Sigmoid colon (tissue), 4 donors: ENCODE measurements at regions not wholly inside any gene's neighbourhood (a gene's known extent, or its start where the extent isn't known, plus 50 kb on each side); places are given as distances from the start of the nearest gene placed in this dataset.

Source experiments
- EP300 ChIP-seq, 4 donors: sonication (generic); formaldehyde crosslinking; IDR thresholded peaks; one replicate each; pipeline ENCODE4 v1.6.1; 2017; ENCODE audit warnings: antibody characterized with exemption in 4 of 4
- POLR2A ChIP-seq, 2 donors: fragments of 450-650 bp; IDR thresholded peaks; one replicate each; pipeline ENCODE4 v1.6.1; 2016; ENCODE audit warnings: antibody characterized with exemption in 2 of 2, mild to moderate bottlenecking in 2 of 2, moderate library complexity in 2 of 2
- POLR2AphosphoS5 ChIP-seq, 4 donors: sonication (generic); formaldehyde crosslinking; IDR thresholded peaks; one replicate each; pipeline ENCODE4 v1.6.1; 2017; ENCODE audit warnings: antibody characterized with exemption in 4 of 4
- TF ChIP-seq, protein P1 (sequence below), 4 experiments: fragments of 450-650 bp in 3 of 4; fragments of 200-600 bp in 1 of 4; IDR thresholded peaks; one replicate each; pipeline ENCODE4 v1.5.1; 2016 to 2019; ENCODE audit warnings: antibody characterized with exemption in 4 of 4, mild to moderate bottlenecking in 3 of 4, moderate library complexity in 2 of 4

DNA sequence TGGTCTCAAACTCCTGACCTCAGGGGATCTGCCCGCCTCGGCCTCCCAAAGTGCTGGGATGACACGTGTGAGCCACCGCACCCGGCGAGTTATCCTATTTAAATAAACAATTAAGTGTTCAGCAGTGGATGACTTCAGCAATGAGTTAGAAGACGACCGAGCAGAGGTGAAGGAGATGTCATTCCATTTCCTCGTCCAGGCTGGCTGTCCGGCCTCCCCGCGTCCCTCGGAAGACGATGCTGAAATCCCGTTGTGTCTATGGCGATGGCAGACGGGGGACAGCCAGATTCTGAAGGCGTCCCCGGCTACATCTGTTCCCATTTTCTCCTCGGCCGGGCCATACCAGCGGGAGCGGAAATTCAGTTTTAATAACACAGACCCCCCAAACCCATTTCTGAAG lies 209.8 kb downstream of the CRLF2 start:
- TF ChIP-seq, protein P1, sequence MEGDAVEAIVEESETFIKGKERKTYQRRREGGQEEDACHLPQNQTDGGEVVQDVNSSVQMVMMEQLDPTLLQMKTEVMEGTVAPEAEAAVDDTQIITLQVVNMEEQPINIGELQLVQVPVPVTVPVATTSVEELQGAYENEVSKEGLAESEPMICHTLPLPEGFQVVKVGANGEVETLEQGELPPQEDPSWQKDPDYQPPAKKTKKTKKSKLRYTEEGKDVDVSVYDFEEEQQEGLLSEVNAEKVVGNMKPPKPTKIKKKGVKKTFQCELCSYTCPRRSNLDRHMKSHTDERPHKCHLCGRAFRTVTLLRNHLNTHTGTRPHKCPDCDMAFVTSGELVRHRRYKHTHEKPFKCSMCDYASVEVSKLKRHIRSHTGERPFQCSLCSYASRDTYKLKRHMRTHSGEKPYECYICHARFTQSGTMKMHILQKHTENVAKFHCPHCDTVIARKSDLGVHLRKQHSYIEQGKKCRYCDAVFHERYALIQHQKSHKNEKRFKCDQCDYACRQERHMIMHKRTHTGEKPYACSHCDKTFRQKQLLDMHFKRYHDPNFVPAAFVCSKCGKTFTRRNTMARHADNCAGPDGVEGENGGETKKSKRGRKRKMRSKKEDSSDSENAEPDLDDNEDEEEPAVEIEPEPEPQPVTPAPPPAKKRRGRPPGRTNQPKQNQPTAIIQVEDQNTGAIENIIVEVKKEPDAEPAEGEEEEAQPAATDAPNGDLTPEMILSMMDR (IDR thresholded peaks at IDR 0.05): no peak
- TF ChIP-seq POLR2AphosphoS5 (IDR thresholded peaks at IDR 0.05) (no peak), POLR2A (IDR thresholded peaks at IDR 0.05) (no peak), EP300 (IDR thresholded peaks at IDR 0.05) (no peak)
